PC-3 (cell line): ENCODE measurements at regions not wholly inside any gene's neighbourhood (a gene's known extent, or its start where the extent isn't known, plus 50 kb on each side); places are given as distances from the start of the nearest gene placed in this dataset.
"Not testable (repeated sequence)": the region's sequence is repeated elsewhere in the genome, so short reads cannot be mapped to it uniquely, and the experiment has no call there.

Experiments used
- ATAC-seq: fragments of 200-7000 bp; cut with Tn5 transposase; 2 replicates; pipeline ENCODE4 v1.9.1; 2020; ENCODE audit warnings: mild to moderate bottlenecking, moderate library complexity
- BruUV-seq: library from RNA; stranded (reverse); fragments of 400-500 nt; replicated peaks from 2 replicates; lab custom pipeline; 2021; lab: Mats Ljungman, UMichigan
- CTCF ChIA-PET: fragments of 300-600 bp; sonication (Branson Sonifier 250); formaldehyde crosslinking; loops from one replicate; lab custom pipeline; 2022; ENCODE audit warnings: antibody characterized with exemption; lab: Charles Lee
- POLR2A ChIA-PET: fragments of 300-600 bp; sonication (Branson Sonifier 250); formaldehyde crosslinking; loops from one replicate; lab custom pipeline; 2022; ENCODE audit warnings: antibody characterized with exemption; ENCODE audit not compliant: unreplicated experiment; lab: Charles Lee
- DNase-seq: peaks from one replicate; pipeline ENCODE4 v3.0.0-alpha.2; 2015
- H2AFZ ChIP-seq: fragments of 300-600 bp; sonication (generic); 2 replicates; pipeline ENCODE4 v1.6.0; 2016; ENCODE audit warnings: antibody characterized with exemption, low read length
- H3F3A ChIP-seq: fragments of 300-600 bp; sonication (generic); one replicate; pipeline ENCODE4 v1.6.0; 2017; ENCODE audit warnings: antibody characterized with exemption, low read length, control low read depth, mild to moderate bottlenecking; ENCODE audit not compliant: unreplicated experiment
- H3K27ac ChIP-seq: fragments of 300-600 bp; sonication (generic); 2 replicates; pipeline ENCODE4 v1.5.1; 2016; ENCODE audit warnings: mild to moderate bottlenecking, low read length
- H3K27me3 ChIP-seq: fragments of 300-600 bp; sonication (generic); 2 replicates; pipeline ENCODE4 v1.6.1; 2016; ENCODE audit warnings: low read length, mixed read lengths
- H3K36me3 ChIP-seq: fragments of 300-600 bp; sonication (generic); 2 replicates; pipeline ENCODE4 v1.6.1; 2016; ENCODE audit warnings: low read depth, mixed run types, low read length, mixed read lengths
- H3K4me1 ChIP-seq: fragments of 300-600 bp; sonication (generic); 2 replicates; pipeline ENCODE4 v1.5.1; 2016; ENCODE audit warnings: low read length; ENCODE audit not compliant: insufficient read depth
- H3K4me2 ChIP-seq: fragments of 300-600 bp; sonication (generic); 2 replicates; pipeline ENCODE4 v1.6.0; 2016; ENCODE audit warnings: low read length
- H3K4me3 ChIP-seq: fragments of 300-600 bp; sonication (generic); 2 replicates; pipeline ENCODE4 v1.5.1; 2016; ENCODE audit warnings: mild to moderate bottlenecking, low read length, mixed read lengths
- H3K79me2 ChIP-seq: fragments of 300-600 bp; sonication (generic); 2 replicates; pipeline ENCODE4 v1.6.1; 2017; ENCODE audit warnings: low read length, mixed read lengths
- H3K9ac ChIP-seq: fragments of 300-600 bp; sonication (generic); 2 replicates; pipeline ENCODE4 v1.6.0; 2016; ENCODE audit warnings: mild to moderate bottlenecking, low read length
- H3K9me2 ChIP-seq: fragments of 300-600 bp; sonication (generic); replicated peaks from 2 replicates; pipeline ENCODE4 v1.6.1; 2016; ENCODE audit warnings: mixed run types, low read length, mixed read lengths
- H3K9me3 ChIP-seq: fragments of 300-600 bp; sonication (generic); 2 replicates; pipeline ENCODE4 v1.6.1; 2016; ENCODE audit warnings: low read length, mixed read lengths
- H4K20me1 ChIP-seq: fragments of 300-600 bp; sonication (generic); 2 replicates; pipeline ENCODE4 v1.6.1; 2016; ENCODE audit warnings: low read length, mixed read lengths
- intact Hi-C: fragments of 100-400 bp; cut with micrococcal nuclease; formaldehyde crosslinking; loops from 2 replicates; pipeline ENCODE4 v1.9.0; 2023

GRCh38 chr9:66601472-66601871, 299.1 kb upstream of the ZNF658 start:
- H3K9me2 ChIP-seq, H3K27me3 ChIP-seq, BruUV-seq, H3K9me3 ChIP-seq, CTCF ChIA-PET, H3K36me3 ChIP-seq, POLR2A ChIA-PET, H2AFZ ChIP-seq, H4K20me1 ChIP-seq, ATAC-seq, H3K4me3 ChIP-seq, H3F3A ChIP-seq, intact Hi-C loops, H3K4me2 ChIP-seq, H3K79me2 ChIP-seq, H3K27ac ChIP-seq, H3K4me1 ChIP-seq, H3K9ac ChIP-seq: not testable (repeated sequence)
- peak; percentile 1 for DNase-seq

- H3K4me2 ChIP-seq, H3K79me2 ChIP-seq, H3K36me3 ChIP-seq, POLR2A ChIA-PET, H3K9me2 ChIP-seq, CTCF ChIA-PET, intact Hi-C loops, H3K4me3 ChIP-seq, H3K4me1 ChIP-seq, H3F3A ChIP-seq, H2AFZ ChIP-seq, H3K27ac ChIP-seq, BruUV-seq, H3K27me3 ChIP-seq, H3K9ac ChIP-seq, H3K9me3 ChIP-seq, ATAC-seq, H4K20me1 ChIP-seq, DNase-seq: not testable (repeated sequence)
Observed at GRCh38 chr9:66631521-66632046, 268.9 kb upstream of the ZNF658 start.

- H3F3A ChIP-seq, H4K20me1 ChIP-seq, H3K79me2 ChIP-seq, H2AFZ ChIP-seq, H3K4me3 ChIP-seq, H3K4me2 ChIP-seq, BruUV-seq, H3K27me3 ChIP-seq, POLR2A ChIA-PET, H3K27ac ChIP-seq, H3K36me3 ChIP-seq, intact Hi-C loops, DNase-seq, H3K9ac ChIP-seq, ATAC-seq, H3K9me2 ChIP-seq, H3K9me3 ChIP-seq, H3K4me1 ChIP-seq, CTCF ChIA-PET: not testable (repeated sequence)
Observed at GRCh38 chr9:66647675-66648074, 252.8 kb upstream of the ZNF658 start.

- H3K4me2 ChIP-seq, H3K27me3 ChIP-seq, DNase-seq, intact Hi-C loops, H3K79me2 ChIP-seq, H3K27ac ChIP-seq, H3K9me2 ChIP-seq, H3K4me1 ChIP-seq, H4K20me1 ChIP-seq, ATAC-seq, POLR2A ChIA-PET, H2AFZ ChIP-seq, CTCF ChIA-PET, H3F3A ChIP-seq, H3K9me3 ChIP-seq, BruUV-seq, H3K36me3 ChIP-seq, H3K9ac ChIP-seq, H3K4me3 ChIP-seq: not testable (repeated sequence)
Observed at GRCh38 chr9:66690242-66690641, 210.3 kb upstream of the ZNF658 start.

- H3K9me2 ChIP-seq, H3K4me3 ChIP-seq, BruUV-seq, H3K4me2 ChIP-seq, CTCF ChIA-PET, POLR2A ChIA-PET, H3K79me2 ChIP-seq, intact Hi-C loops, H3F3A ChIP-seq, H3K27ac ChIP-seq, H3K27me3 ChIP-seq, H3K36me3 ChIP-seq, H3K9ac ChIP-seq, H3K4me1 ChIP-seq, H2AFZ ChIP-seq, H3K9me3 ChIP-seq, DNase-seq, H4K20me1 ChIP-seq: not testable (repeated sequence)
- ATAC-seq, result peak; percentile 86
Observed at GRCh38 chr9:66695561-66696240, 204.8 kb upstream of the ZNF658 start.

GRCh38 chr9:66697343-66698065, 203.0 kb upstream of the ZNF658 start:
- H3K4me1 ChIP-seq, H3K4me3 ChIP-seq, ATAC-seq, CTCF ChIA-PET, H3K79me2 ChIP-seq, POLR2A ChIA-PET, DNase-seq, H3F3A ChIP-seq, BruUV-seq, H3K9me2 ChIP-seq, H3K36me3 ChIP-seq, H3K9ac ChIP-seq, H3K9me3 ChIP-seq, intact Hi-C loops, H4K20me1 ChIP-seq, H2AFZ ChIP-seq, H3K27ac ChIP-seq, H3K4me2 ChIP-seq, H3K27me3 ChIP-seq: not testable (repeated sequence)
